GM12865 (cell line): ENCODE measurements at regions not wholly inside any gene's neighbourhood (a gene's known extent, or its start where the extent isn't known, plus 50 kb on each side); places are given as distances from the start of the nearest gene placed in this dataset.

Source experiments
- DNase-seq: peaks from one replicate; pipeline ENCODE4 v3.0.0; 2010; ENCODE audit warnings: low read depth
- H3K4me3 ChIP-seq: 2 replicates; pipeline ENCODE4 v1.5.1; 2011; ENCODE audit warnings: mild to moderate bottlenecking, low read depth, low read length, control low read depth
- TF ChIP-seq, protein P1 (sequence below): IDR thresholded peaks from 2 replicates; pipeline ENCODE4 v1.5.1; 2011; ENCODE audit warnings: low read length, control low read depth, low read depth, inconsistent platforms; ENCODE audit not compliant: insufficient read depth; ENCODE audit errors: missing control alignments

- H3K4me3 ChIP-seq: no peak overlapping the region
- TF ChIP-seq, protein P1, sequence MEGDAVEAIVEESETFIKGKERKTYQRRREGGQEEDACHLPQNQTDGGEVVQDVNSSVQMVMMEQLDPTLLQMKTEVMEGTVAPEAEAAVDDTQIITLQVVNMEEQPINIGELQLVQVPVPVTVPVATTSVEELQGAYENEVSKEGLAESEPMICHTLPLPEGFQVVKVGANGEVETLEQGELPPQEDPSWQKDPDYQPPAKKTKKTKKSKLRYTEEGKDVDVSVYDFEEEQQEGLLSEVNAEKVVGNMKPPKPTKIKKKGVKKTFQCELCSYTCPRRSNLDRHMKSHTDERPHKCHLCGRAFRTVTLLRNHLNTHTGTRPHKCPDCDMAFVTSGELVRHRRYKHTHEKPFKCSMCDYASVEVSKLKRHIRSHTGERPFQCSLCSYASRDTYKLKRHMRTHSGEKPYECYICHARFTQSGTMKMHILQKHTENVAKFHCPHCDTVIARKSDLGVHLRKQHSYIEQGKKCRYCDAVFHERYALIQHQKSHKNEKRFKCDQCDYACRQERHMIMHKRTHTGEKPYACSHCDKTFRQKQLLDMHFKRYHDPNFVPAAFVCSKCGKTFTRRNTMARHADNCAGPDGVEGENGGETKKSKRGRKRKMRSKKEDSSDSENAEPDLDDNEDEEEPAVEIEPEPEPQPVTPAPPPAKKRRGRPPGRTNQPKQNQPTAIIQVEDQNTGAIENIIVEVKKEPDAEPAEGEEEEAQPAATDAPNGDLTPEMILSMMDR: no peak
- DNase-seq: no peak
Measured at GRCh38 chr5:68099327-68099726, 116.2 kb upstream of the PIK3R1 start.

GRCh38 chr5:68093455-68094159 is 121.9 kb upstream of the PIK3R1 start:
- TF ChIP-seq, protein P1: no peak
- no peak overlapping the region for H3K4me3 ChIP-seq
- DNase-seq: no peak

GRCh38 chr5:68088302-68088701 is 127.3 kb upstream of the PIK3R1 start:
- no peak for DNase-seq
- H3K4me3 ChIP-seq: no peak overlapping the region

GRCh38 chr5:68087866-68088265 is 127.7 kb upstream of the PIK3R1 start:
- TF ChIP-seq, protein P1: no peak
- no peak overlapping the region for H3K4me3 ChIP-seq
- no peak for DNase-seq

More at GRCh38 chr5:68088302-68088701, 127.3 kb upstream of the PIK3R1 start:
- TF ChIP-seq, protein P1: no peak

DNA sequence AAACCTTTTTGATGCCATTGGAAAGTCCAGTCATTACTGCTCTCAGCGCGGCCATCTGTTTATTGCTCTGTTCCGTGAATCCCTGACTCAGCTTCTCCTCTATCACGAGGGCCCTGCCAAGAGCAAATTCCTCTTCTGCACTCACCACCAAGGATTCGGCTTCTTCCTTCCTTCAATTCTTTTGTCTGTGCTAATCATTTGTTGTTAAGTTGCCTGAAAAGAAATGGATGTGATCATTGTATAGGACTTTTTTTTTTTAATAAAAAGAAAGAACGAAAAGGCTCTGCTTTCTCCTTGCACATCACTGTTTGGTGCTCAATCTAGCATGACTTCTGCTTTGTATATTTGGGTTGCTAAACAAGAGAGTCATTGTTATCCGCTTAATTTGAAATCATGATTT is 128.7 kb upstream of the PIK3R1 start:
- TF ChIP-seq, protein P1: no peak
- H3K4me3 ChIP-seq: no peak overlapping the region
- no peak for DNase-seq

GRCh38 chr5:68086439-68086838 is 129.1 kb upstream of the PIK3R1 start:
- DNase-seq: no peak
- TF ChIP-seq, protein P1: no peak
- H3K4me3 ChIP-seq: no peak overlapping the region

DNA sequence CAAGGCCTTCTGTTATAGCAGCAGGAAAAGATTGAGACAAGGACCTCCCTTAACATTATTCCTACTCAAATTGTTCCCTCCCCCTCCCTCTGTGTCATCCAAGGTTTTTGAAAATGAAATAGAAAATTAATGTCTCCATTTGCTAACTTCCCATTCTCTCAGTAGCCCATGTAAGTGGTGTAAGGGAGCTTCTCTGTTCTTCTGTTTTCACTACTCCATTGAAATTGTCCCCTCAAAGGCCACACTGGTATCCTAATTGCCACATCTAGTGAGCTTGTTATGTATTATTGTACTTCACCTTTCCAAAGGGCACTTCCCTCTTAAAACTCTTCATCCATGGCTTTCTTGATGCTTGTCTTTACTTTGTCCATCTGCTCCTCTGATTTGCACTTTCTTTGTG is 131.2 kb upstream of the PIK3R1 start:
- DNase-seq: no peak
- H3K4me3 ChIP-seq: no peak overlapping the region
- TF ChIP-seq, protein P1: no peak
